Muscle layer of colon (tissue), 2 donors: ENCODE measurements at regions not wholly inside any gene's neighbourhood (a gene's known extent, or its start where the extent isn't known, plus 50 kb on each side); places are given as distances from the start of the nearest gene placed in this dataset.

Experiments used
- H3K27ac ChIP-seq: one replicate; pipeline ENCODE4 v1.7.0; 2013; ENCODE audit warnings: low read depth, mild to moderate bottlenecking, low read length, moderate library complexity
- H3K27me3 ChIP-seq, 2 donors: one replicate each; pipeline ENCODE4 v1.7.0; 2013; ENCODE audit warnings: low read length in 2 of 2, mild to moderate bottlenecking in 2 of 2; ENCODE audit not compliant: insufficient read depth in 2 of 2, control insufficient read depth in 1 of 2
- H3K36me3 ChIP-seq: one replicate; pipeline ENCODE4 v1.7.0; 2013; ENCODE audit warnings: mild to moderate bottlenecking, low read length; ENCODE audit not compliant: insufficient read depth
- H3K4me1 ChIP-seq: one replicate; pipeline ENCODE4 v1.7.0; 2013; ENCODE audit warnings: mild to moderate bottlenecking, low read length; ENCODE audit not compliant: insufficient read depth
- H3K4me3 ChIP-seq, 2 donors: one replicate each; pipeline ENCODE4 v1.7.0; 2013; ENCODE audit warnings: low read length in 2 of 2, low read depth in 1 of 2, mild to moderate bottlenecking in 1 of 2, moderate library complexity in 1 of 2
- H3K9ac ChIP-seq: one replicate; pipeline ENCODE4 v1.7.0; 2013; ENCODE audit warnings: low read length
- H3K9me3 ChIP-seq: one replicate; pipeline ENCODE4 v1.7.0; 2013; ENCODE audit warnings: mild to moderate bottlenecking, low read length
- donor health status: abdominal sarcoma.
- donor health status: Adenocarcinoma of cecum.

DNA sequence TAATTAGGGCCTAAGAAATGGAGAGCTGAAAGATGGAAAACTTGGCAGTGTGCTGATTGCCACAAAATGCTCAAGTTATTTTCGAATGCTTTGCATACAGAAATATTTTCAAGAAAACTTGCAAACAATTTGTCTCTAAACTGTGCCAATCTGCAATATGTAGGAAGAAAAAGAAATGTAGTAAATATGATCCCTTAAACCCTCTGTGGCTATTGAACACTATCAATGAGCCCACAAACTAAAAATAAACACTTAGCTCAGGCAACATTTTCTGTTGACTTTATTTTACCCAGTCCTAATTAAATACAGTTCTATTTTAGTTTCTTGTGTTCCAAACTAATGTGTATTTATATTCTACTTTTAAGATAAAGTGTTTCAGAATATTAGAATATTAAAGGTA is 342.1 kb downstream of the SEMA3D start:
- Histone ChIP-seq H3K9ac (no peak overlapping the region), H3K4me3 (no peak overlapping the region), H3K4me1 (no peaks in the 10 kb centered on the region), H3K36me3 (no peaks in the 10 kb centered on the region), H3K27ac (no peak overlapping the region), H3K9me3 (no peaks in the 10 kb centered on the region), H3K27me3 (no peaks in the 10 kb centered on the region)

DNA sequence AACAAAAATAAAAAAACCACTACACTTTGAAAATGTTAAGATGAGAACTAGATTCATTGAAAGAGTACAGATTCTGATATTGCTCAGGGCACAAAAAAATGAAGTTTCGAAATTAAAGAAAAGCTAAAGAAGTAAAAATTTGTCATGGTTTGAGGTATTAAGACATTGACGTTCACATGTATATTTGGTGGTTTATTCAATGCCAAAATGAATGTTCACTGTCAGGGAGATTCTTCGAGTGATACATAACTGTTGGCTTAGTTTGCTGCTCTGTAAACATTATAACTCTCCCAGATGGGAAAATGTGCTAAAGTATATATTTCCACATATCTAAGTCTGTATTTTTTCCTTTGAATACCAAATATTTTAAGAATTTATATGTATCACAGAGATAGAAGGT is 345.0 kb downstream of the SEMA3D start:
- Histone ChIP-seq H3K4me3 (no peak overlapping the region), H3K4me1 (no peaks in the 10 kb centered on the region), H3K9me3 (no peaks in the 10 kb centered on the region), H3K36me3 (no peaks in the 10 kb centered on the region), H3K27ac (no peak overlapping the region), H3K27me3 (no peaks in the 10 kb centered on the region), H3K9ac (no peak overlapping the region)

DNA sequence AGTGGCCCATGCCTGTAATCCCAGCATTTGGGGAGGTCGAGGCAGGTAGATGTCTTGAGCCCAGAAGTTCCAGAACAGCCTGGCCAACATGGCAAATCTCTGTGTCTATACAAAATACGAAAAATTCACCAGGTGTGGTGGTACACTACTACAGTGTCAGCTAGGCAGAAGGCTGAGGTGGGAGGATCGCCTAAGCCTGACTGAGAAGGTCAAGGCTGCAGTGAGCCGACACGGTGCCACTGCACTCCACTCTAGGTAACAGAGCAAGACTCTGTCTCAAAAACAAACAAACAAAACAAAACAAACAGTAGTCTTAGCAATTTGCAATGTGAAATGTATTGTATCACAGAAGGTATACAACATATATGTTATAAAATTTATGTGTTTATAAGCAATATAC is 348.0 kb downstream of the SEMA3D start:
- Histone ChIP-seq H3K9ac (no peak overlapping the region), H3K4me3 (no peak overlapping the region), H3K36me3 (no peaks in the 10 kb centered on the region), H3K27ac (no peak overlapping the region), H3K9me3 (no peaks in the 10 kb centered on the region), H3K27me3 (no peaks in the 10 kb centered on the region), H3K4me1 (no peaks in the 10 kb centered on the region)

DNA sequence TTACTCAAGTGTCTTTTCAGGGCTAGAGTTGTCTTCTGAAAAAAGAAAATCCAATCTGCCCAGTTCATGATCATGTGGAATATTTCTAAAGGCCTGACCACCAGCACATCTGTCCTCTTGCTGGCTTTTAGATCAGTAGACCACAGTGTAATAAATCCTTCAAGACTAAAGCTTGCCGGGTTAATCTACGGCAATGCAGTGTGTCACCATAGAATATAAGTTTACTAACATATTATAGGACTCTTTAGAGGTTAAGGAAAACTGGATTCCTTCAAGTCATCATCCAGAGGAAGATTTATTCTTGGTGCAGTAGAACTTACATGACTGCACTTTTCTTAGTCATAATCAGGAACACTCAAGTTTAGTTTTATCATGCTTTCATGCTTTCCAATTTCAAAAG is 349.5 kb downstream of the SEMA3D start:
- no peaks in the 10 kb centered on the region for H3K27me3 ChIP-seq
- no peak overlapping the region for H3K9ac ChIP-seq
- H3K4me1 ChIP-seq, result no peaks in the 10 kb centered on the region
- H3K27ac ChIP-seq, result no peak overlapping the region
- no peak overlapping the region for H3K4me3 ChIP-seq
- H3K36me3 ChIP-seq, result no peaks in the 10 kb centered on the region
- H3K9me3 ChIP-seq, result no peaks in the 10 kb centered on the region

DNA sequence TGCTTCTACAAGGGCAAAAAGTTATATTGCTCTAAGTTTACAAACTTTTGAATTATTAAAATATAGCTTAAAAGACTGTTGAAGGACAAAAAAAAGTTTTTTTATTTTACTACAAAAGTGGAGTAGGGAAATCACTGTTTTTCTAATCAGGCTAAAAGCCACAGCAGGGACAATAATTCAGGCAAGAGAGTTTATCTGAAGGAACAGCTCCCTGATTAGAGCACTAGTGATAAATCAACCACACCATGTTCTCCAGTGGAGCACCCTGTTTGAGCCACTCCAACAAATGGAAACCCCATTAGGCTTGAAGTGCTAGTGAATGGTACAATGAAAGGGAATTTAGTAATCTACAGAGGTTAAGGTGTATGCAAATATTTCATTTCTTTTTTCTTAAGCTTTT is 357.1 kb downstream of the SEMA3D start:
- Histone ChIP-seq H3K27me3 (no peaks in the 10 kb centered on the region), H3K9ac (no peak overlapping the region), H3K27ac (no peak overlapping the region), H3K4me1 (no peaks in the 10 kb centered on the region), H3K4me3 (no peak overlapping the region), H3K9me3 (no peaks in the 10 kb centered on the region), H3K36me3 (no peaks in the 10 kb centered on the region)

DNA sequence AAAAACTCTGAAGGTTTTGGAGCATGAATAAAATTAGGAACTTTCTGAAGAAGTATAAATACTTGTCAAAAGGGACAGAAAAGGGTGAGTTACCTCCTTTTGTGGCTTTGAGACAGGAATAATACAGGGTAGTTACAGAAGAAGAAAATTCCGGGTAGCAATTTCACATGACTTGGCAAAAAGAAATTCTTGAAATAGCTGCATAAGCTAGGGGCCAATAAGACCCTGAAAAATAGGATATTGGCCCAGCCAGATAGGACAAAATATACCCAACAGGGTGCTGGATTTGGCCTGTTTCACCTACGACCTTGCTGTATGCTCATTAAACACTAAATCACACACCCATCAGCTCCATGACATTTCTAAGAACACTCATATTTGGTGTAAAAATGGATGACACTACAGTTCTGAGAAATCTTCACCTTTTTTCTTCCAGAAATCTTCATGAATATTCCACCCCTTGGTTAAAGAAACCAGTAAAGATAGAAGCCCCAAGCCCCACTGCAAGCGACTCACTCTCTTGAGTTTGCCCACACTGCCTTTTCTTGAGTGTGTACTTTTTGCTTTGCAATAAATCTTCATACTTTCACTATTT is 362.7 kb downstream of the SEMA3D start:
- Histone ChIP-seq H3K9ac (no peak overlapping the region), H3K27me3 (no peaks in the 10 kb centered on the region), H3K4me3 (no peak overlapping the region), H3K27ac (no peak overlapping the region), H3K36me3 (no peaks in the 10 kb centered on the region), H3K9me3 (no peaks in the 10 kb centered on the region), H3K4me1 (no peaks in the 10 kb centered on the region)

DNA sequence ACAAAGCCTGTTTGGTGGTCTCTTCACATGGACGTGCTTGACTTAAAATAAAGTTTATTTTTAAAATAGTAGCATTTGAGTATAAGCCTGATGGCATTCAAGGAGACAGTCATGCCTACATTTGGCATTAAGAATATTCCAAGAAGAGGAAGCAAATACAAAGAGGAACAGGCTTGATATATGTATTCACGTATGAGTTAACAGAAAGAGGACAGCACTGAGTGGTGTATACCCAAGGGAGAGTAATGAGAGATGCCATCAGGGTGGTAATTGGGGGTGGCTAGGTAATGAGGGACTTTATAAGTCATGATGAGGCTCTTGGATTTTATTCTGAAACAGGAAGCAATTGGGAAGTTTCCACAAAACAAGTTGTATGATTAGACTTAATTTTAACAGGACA is 363.3 kb downstream of the SEMA3D start:
- H3K27me3 ChIP-seq, result no peaks in the 10 kb centered on the region
- H3K36me3 ChIP-seq, result no peaks in the 10 kb centered on the region
- no peak overlapping the region for H3K4me3 ChIP-seq
- no peak overlapping the region for H3K27ac ChIP-seq
- no peak overlapping the region for H3K9ac ChIP-seq
- no peaks in the 10 kb centered on the region for H3K4me1 ChIP-seq
- no peaks in the 10 kb centered on the region for H3K9me3 ChIP-seq

DNA sequence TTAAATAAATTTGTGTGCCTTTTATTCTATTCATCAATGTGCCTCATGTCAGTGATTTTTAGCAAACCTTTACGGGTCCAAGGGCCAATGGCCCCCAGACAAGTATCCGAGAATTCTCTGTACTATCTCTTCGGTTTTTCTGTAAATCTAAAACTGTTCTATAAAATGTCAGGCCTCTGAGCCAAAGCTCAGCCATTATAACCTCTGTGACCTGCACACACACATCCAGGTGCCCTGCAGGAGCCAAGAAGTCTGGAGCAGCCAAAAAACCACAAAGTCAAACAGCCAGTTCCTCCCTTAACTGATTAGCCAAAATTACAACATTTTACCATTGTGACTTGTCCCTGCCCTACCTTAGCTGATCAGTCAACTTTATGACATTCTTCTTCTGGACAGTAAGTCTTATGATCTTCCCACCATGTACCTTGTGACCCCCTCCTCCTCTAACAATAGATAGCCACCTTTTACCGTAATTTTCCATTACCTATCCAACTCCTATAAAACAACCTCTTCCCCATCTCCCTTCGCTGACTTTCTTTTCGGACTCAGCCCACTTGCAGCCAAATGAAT is 363.8 kb downstream of the SEMA3D start:
- Histone ChIP-seq H3K27me3 (no peaks in the 10 kb centered on the region), H3K9me3 (no peaks in the 10 kb centered on the region), H3K27ac (no peak overlapping the region), H3K36me3 (no peaks in the 10 kb centered on the region), H3K4me1 (no peaks in the 10 kb centered on the region), H3K9ac (no peak overlapping the region), H3K4me3 (no peak overlapping the region)

DNA sequence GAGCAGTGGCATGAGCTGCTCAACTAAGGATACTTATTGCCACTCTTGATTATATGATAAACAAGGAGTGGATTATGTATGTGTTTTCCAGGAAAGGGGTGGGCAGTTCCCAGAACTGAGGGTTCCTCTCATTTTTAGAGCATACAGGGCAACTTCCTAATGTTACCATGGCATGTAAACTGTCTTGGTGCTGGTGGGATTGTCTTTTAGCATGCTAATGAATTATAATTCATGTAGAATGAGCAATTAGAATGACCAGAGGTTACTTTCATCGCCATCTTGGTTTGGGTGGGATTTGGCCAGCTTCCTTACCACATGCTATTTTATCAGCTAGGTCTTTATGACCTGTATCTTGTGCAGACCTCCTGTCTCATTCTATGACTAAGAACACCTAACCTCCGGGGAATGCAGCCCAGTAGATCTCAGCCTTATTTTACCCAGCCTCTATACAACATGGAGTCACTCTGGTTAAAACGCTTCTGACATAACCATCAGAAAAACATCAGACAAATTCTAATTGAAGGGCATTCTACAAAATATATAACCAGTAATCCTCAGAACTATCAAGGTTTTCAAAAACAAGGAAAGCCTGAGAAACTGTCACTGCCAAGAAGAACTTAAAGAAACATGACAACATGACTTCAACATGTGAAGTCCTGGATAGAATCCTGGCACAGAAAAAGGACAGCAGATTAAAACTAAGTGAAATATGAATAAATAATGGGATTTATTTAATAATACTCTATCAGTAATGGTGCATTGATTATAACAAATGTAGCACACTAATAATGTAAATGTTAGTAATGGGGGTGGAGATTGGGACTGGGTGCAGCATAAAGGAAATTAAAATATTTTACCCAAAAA is 365.0 kb downstream of the SEMA3D start:
- no peaks in the 10 kb centered on the region for H3K9me3 ChIP-seq
- H3K27ac ChIP-seq, result no peak overlapping the region
- no peak overlapping the region for H3K9ac ChIP-seq
- no peaks in the 10 kb centered on the region for H3K4me1 ChIP-seq
- H3K36me3 ChIP-seq, result no peaks in the 10 kb centered on the region
- no peaks in the 10 kb centered on the region for H3K27me3 ChIP-seq
- H3K4me3 ChIP-seq, result no peak overlapping the region

DNA sequence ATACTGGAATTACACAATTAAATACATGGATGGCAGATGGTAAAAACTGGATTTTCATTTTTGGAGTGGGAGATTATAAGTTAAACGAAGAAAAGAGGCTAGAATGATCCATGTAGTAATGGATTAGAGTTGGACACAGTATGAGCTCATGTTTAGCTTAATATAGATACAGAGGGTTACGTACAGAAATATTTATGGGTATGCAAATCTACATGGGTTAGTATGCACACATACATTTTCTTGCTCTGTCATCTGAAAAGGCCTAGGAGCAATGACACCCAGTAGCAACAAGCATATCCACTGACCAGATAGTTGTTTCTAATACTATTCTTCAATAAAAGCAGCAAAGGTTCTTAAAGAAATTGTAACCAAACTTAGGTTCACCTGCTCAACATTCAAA is 366.4 kb downstream of the SEMA3D start:
- no peak overlapping the region for H3K9ac ChIP-seq
- H3K4me3 ChIP-seq, result no peak overlapping the region
- H3K27me3 ChIP-seq, result no peaks in the 10 kb centered on the region
- H3K4me1 ChIP-seq, result no peaks in the 10 kb centered on the region
- H3K36me3 ChIP-seq, result no peaks in the 10 kb centered on the region
- no peaks in the 10 kb centered on the region for H3K9me3 ChIP-seq
- no peak overlapping the region for H3K27ac ChIP-seq

DNA sequence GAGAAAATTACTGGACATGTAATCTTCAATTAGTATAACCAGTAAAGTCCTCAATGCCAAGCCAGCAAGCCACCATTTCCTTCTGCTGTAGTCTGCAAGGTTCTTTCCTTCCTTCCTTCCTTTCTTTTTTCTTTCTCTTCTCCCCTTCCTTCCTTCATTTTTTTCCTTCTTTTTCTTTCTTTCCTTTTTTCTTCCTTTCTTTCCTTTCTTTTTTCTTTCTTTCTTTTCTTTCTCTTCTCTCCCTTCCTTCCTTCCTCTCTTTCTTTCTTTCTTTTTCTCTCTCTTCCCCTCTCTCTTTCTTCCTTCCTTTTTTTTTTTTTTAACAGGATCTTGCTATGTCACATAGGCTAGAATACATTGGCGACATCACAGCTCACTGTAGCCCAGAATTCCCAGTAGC is 369.8 kb downstream of the SEMA3D start:
- Histone ChIP-seq H3K9me3 (no peaks in the 10 kb centered on the region), H3K36me3 (no peaks in the 10 kb centered on the region), H3K27ac (no peak overlapping the region), H3K27me3 (no peaks in the 10 kb centered on the region), H3K4me1 (peaks cover 5% of the 10 kb centered on the region), H3K9ac (no peak overlapping the region), H3K4me3 (no peak overlapping the region)

DNA sequence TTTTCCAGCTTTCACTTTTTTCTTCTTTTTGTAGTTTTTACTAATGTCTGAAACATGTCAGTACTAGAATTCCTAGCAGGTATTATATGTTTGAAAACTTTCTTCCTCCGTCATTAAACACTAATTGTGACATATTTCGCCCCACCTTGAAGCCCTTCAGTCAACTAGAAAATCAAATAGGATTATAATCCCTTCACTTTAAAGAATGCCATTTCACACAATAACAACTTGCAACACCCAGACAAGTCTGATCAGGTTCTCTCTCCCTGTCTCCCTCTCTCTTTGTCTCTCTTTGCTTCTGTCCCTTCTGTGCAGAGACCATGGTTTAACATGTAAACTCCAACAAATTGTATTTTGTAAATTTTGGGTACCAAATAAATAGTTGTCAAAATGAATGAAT is 373.5 kb downstream of the SEMA3D start:
- no peaks in the 10 kb centered on the region for H3K9me3 ChIP-seq
- no peak overlapping the region for H3K27ac ChIP-seq
- H3K9ac ChIP-seq, result no peak overlapping the region
- no peaks in the 10 kb centered on the region for H3K36me3 ChIP-seq
- H3K4me3 ChIP-seq, result no peak overlapping the region
- no peaks in the 10 kb centered on the region for H3K27me3 ChIP-seq
- H3K4me1 ChIP-seq, result peaks cover 5% of the 10 kb centered on the region
